NK-92 treated with Interleukin-12 subunit alpha and Interleukin-12 subunit beta, amount 100 ng/mL, for 24 hours (cell line): ENCODE measurements at regions not wholly inside any gene's neighbourhood (a gene's known extent, or its start where the extent isn't known, plus 50 kb on each side); places are given as distances from the start of the nearest gene placed in this dataset.
"Not testable (repeated sequence)": the region's sequence is repeated elsewhere in the genome, so short reads cannot be mapped to it uniquely, and the experiment has no call there.

ENCODE experiments used
- DNase-seq: peaks from one replicate; lab custom pipeline; 2025; lab: John Stamatoyannopoulos, UW

DNA sequence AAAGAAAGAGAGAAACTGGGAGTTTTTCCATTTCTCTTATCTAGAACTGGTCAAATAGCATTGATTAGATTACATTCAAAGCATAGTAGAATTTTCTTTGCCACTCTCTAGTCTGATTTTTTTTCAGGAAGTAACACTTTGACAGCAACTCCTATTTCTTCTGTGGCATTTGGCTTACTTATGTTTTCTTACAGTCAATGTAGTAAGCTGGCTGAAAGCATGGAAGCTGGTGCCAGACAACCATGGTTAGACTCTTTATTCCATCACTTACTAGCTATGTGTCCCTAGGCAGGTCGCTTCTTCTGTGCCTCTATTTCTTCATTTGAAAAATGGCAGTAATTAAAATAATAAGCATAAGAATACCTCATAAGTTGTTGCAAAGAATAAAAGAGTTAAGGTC is 54.2 kb upstream of the OPRM1 start:
- no peak for DNase-seq

DNA sequence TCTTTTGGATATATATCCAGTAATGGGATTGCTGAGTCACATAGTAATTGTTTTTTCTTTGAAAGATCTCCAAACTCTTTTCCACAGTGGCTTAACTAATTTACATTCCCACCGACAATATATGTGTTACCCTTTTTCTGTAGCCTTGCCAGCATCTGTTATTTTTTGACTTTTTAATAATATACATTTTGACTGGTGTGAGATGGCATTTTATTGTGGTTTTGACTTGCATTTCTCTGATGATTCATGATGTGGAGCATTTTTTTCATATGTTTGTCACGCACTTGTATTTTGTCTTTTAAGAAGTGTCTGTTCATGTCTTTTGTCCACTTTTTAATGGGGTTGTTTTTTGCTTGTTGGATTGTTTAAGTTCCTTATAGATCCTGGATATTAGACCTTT is 58.9 kb upstream of the OPRM1 start:
- DNase-seq: no peak

- DNase-seq: not testable (repeated sequence)
Measured at GRCh38 chr6:153978911-153979548, 60.0 kb upstream of the OPRM1 start.

- DNase-seq: no peak
Measured at GRCh38 chr6:153976921-153977693, 61.9 kb upstream of the OPRM1 start.

DNA sequence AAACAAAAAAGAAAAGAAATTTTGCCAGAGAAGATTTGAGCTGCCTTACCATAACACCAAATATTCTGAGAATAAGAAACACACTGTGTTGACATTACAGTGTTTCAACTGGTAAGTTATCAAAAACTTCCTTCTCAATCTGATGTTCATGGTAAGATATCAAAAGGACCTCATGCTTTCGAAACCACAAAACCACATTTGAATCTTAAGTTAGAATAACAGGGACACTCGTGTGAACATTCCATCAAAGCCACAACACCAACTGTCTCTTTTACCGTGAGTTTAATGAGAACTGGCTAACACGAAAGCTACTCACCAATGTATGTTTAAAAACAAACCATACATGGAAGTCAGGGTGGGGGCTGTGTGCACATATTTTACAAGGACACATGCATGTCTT is 73.0 kb upstream of the OPRM1 start:
- DNase-seq: no peak

DNA sequence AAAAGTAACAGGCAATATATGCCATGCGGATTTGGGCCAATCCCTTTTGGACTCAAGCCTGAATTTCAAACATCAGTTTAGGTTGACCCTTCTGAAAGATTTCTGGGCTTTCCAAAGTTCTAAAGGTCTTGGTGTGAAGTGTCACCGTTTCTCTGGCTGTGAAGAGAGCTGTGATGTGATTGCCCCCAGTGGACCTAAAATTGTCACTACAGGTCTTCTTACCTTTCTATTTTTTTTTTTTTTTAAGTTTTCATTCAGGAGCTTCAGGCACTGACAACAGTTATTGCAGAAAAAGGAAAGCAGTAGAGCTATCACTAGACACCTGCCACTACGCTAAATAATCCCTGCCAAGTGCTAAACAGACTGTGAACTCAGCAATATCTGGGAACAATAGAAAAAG is 75.7 kb upstream of the OPRM1 start:
- no peak for DNase-seq

GRCh38 chr6:153962555-153962954 is 76.5 kb upstream of the OPRM1 start:
- DNase-seq: no peak

- DNase-seq: no peak
Measured at GRCh38 chr6:153960741-153961140, 78.3 kb upstream of the OPRM1 start.

DNA sequence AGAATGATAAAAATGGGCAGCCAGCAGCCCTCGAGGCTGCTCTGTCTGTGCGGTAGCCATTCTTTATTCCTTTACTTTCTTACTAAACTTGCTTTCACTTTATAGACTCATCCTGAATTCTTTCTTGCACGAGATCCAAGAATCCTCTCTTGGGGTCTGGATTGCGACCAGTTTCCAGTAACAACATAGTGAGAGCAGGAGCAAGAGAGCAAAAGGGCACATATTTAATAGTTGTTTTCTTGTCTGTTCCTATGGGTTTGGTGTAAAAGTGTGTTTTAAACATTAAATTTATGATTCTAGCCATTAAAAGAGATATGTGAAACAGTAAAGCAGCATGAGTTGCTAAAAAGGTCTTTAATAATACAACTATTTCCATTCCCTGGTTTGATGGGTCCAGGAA is 78.8 kb upstream of the OPRM1 start:
- no peak for DNase-seq

GRCh38 chr6:153959276-153959675 is 79.8 kb upstream of the OPRM1 start:
- no peak for DNase-seq

DNA sequence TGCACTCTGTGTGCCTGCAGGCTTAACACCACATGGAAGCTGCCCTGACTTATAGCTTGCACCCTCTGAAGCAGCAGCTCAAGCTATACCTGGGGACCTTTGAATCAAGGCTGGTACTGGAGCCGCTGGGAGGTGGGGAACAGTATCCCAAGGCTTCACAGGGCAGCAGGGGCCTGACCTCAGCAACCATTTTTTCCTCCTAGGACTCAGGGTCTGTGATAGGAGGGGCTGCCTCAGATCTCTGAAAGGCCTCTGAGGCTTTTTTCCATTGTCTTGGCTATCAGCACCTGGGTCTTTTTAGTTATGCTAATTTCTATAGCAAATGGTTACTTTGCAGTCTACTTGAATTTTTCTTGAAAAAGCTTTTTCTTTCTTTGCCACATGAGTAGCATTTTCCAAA is 80.2 kb upstream of the OPRM1 start:
- DNase-seq: no peak

GRCh38 chr6:153957394-153957793 is 81.6 kb upstream of the OPRM1 start:
- no peak for DNase-seq

DNA sequence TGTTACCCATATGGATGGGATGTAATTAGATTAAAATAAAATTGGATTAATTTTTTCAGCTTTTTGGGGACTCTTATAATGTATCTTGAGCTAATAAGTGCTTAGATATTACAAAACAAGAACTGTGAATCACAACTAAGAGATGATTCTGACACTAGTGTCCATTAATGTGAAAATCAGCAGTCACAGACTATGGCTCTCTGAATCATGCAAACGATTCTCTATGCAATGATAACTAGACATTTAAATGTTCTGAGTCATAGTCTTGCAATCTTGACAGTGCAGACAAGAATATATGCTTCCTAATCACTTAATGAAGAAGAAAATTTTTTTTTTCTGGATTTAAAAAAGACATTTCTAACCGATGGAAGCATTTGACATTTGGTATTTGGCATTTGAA is 82.2 kb upstream of the OPRM1 start:
- no peak for DNase-seq

- no peak for DNase-seq
Measured at GRCh38 chr6:153949616-153950015, 89.4 kb upstream of the OPRM1 start.

GRCh38 chr6:153947808-153948447 is 91.1 kb upstream of the OPRM1 start:
- peak; percentile 1 for DNase-seq

- DNase-seq: no peak
Measured at GRCh38 chr6:153944201-153944600, 94.8 kb upstream of the OPRM1 start.

- DNase-seq: no peak
Measured at GRCh38 chr6:153942361-153942760, 96.7 kb upstream of the OPRM1 start.

GRCh38 chr6:153941768-153942167 is 97.3 kb upstream of the OPRM1 start:
- DNase-seq: no peak

- no peak for DNase-seq
Measured at GRCh38 chr6:153938876-153939275, 100.2 kb upstream of the OPRM1 start.

- DNase-seq: no peak
Measured at GRCh38 chr6:153931431-153931830, 107.6 kb upstream of the OPRM1 start.

- DNase-seq: no peak
Measured at GRCh38 chr6:153927867-153928266, 111.2 kb upstream of the OPRM1 start.

DNA sequence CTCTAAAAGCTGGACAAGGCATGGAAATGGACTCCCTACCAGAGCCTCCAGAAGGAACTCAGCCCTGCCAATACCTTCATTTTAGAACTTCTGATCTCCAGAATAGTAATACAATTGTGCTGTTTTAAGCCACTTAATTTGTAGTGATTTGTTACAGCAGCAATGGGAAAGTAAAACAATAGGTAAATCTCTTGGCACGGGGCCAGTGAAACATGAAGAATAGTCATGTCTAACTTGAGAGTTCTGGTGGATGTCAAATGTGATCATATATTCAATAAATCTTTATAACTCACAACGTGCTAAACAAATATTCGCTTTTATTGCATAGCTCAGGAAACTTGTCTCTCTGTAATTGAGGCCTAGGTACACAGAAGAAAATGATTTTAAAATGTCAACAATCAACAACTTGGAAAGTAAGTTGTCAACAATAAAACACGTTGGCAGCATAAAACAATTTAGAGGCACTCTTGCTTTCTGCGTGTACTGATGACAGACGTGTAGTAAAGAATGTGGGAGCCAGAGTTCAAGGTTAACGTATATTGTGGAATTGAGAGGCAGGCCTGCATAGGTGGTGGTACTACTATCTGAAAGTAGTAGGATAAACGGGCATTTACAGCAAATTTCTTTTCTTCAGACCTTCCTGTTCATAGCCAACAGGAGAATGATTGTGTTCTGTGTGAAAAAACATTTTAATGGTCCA is 140.5 kb upstream of the OPRM1 start:
- no peak for DNase-seq

DNA sequence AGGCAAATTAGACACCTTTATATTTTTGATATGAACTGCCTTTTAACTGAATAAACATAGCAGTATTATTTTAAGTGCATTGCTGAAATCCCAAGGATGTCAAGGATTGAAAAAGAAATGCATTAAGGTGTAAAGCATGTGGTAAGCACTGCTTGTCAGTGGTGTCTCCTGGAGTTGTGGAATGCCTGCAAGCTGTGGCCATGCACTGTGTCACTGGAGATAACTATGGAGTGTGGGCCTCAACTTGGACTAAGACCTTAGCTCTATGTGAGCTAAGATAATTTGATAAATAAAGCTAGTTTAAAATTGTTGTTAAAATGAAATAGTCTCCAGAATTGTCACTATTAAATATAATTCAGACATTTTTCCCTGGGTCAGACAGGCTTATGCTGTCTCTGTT is 156.6 kb upstream of the OPRM1 start:
- DNase-seq: no peak
